ENCODE measurements at regions not wholly inside any gene's neighbourhood (a gene's known extent, or its start where the extent isn't known, plus 50 kb on each side); places are given as distances from the start of the nearest gene placed in this dataset.
"Not testable (repeated sequence)": the region's sequence is repeated elsewhere in the genome, so short reads cannot be mapped to it uniquely, and the experiment has no call there.

- DNase-seq: no peak
These were observed 149.3 kb upstream of the NR2F2 start for GRCh38 chr15:96181217-96181616.

GRCh38 chr15:96181873-96182301 is 148.6 kb upstream of the NR2F2 start:
- DNase-seq: no peak

GRCh38 chr15:96182736-96183513 is 147.6 kb upstream of the NR2F2 start:
- DNase-seq: no peak

GRCh38 chr15:96183514-96183850 is 147.0 kb upstream of the NR2F2 start:
- no peak for DNase-seq

- no peak for DNase-seq
These were observed 146.6 kb upstream of the NR2F2 start for GRCh38 chr15:96183867-96184266.

GRCh38 chr15:96184297-96184696 is 146.2 kb upstream of the NR2F2 start:
- DNase-seq: no peak

- DNase-seq: no peak
These were observed 144.4 kb upstream of the NR2F2 start for GRCh38 chr15:96186105-96186504.

GRCh38 chr15:96187341-96188305 is 142.9 kb upstream of the NR2F2 start:
- DNase-seq: no peak

- DNase-seq: no peak
These were observed 132.8 kb upstream of the NR2F2 start for GRCh38 chr15:96197721-96198120.

- no peak for DNase-seq
These were observed 131.4 kb upstream of the NR2F2 start for GRCh38 chr15:96199111-96199510.

GRCh38 chr15:96200357-96200967 is 130.0 kb upstream of the NR2F2 start:
- DNase-seq: no peak

- no peak for DNase-seq
These were observed 128.8 kb upstream of the NR2F2 start for GRCh38 chr15:96201696-96202095.

GRCh38 chr15:96205588-96205987 is 124.9 kb upstream of the NR2F2 start:
- DNase-seq: not testable (repeated sequence)

GRCh38 chr15:96207377-96208006 is 123.0 kb upstream of the NR2F2 start:
- DNase-seq: no peak

GRCh38 chr15:96209285-96209735 is 121.2 kb upstream of the NR2F2 start:
- no peak for DNase-seq

- no peak for DNase-seq
These were observed 117.5 kb upstream of the NR2F2 start for GRCh38 chr15:96213045-96213444.

GRCh38 chr15:96213896-96214295 is 116.6 kb upstream of the NR2F2 start:
- no peak for DNase-seq

GRCh38 chr15:96216481-96216880 is 114.0 kb upstream of the NR2F2 start:
- not testable (repeated sequence) for DNase-seq

GRCh38 chr15:96217983-96218382 is 112.5 kb upstream of the NR2F2 start:
- DNase-seq: no peak

- DNase-seq: no peak
These were observed 111.7 kb upstream of the NR2F2 start for GRCh38 chr15:96218623-96219455.

GRCh38 chr15:96219681-96220080 is 110.8 kb upstream of the NR2F2 start:
- no peak for DNase-seq

- DNase-seq: no peak
These were observed 109.8 kb upstream of the NR2F2 start for GRCh38 chr15:96220657-96221056.

Data from NCI-H774 (cell line).